Endothelial cell of umbilical vein (primary cell): ENCODE measurements at regions not wholly inside any gene's neighbourhood (a gene's known extent, or its start where the extent isn't known, plus 50 kb on each side); places are given as distances from the start of the nearest gene placed in this dataset.

Experiments
- BruUV-seq: library from RNA; stranded (reverse); fragments of 400-500 nt; replicated peaks from 2 replicates; lab custom pipeline; 2021; lab: Mats Ljungman, UMichigan
- CTCF ChIA-PET: fragments of 300-600, 350-600 bp; sonication (Branson Sonifier 250); formaldehyde crosslinking; loops from one replicate; lab custom pipeline; 2021; ENCODE audit warnings: antibody characterized with exemption, inconsistent platforms; lab: Charles Lee
- POLR2A ChIA-PET: fragments of 300-600, 350-600 bp; sonication (Branson Sonifier 250); formaldehyde crosslinking; loops from one replicate; lab custom pipeline; 2021; ENCODE audit warnings: antibody characterized with exemption, inconsistent platforms; lab: Charles Lee
- DNase-seq: peaks from one replicate; pipeline ENCODE4 v3.0.0-alpha.2; 2011; ENCODE audit warnings: low read depth, low spot score
- FAIRE-seq: peaks from 2 replicates; lab custom pipeline; 2011; peaks lifted over from hg19 to GRCh38; lab: Jason Lieb, UNC
- H2AFZ ChIP-seq: 2 replicates; pipeline ENCODE4 v1.6.0; 2012; ENCODE audit warnings: low read depth, low read length, control low read depth, inconsistent platforms
- H3K27ac ChIP-seq: 2 replicates; pipeline ENCODE4 v1.5.1; 2011; ENCODE audit warnings: low read depth, mild to moderate bottlenecking, control low read depth, low read length, moderate library complexity; ENCODE audit not compliant: insufficient read depth
- H3K27me3 ChIP-seq, 2 experiments: 2 replicates each; pipeline versions ENCODE4 v1.6.0 to v1.6.1; 2011; ENCODE audit warnings: low read length in 2 of 2, mixed read lengths in 1 of 2; ENCODE audit not compliant: control insufficient read depth in 2 of 2, insufficient read depth in 2 of 2
- H3K36me3 ChIP-seq, 2 experiments: 2 replicates in 1 of 2; 3 replicates in 1 of 2; pipeline ENCODE4 v1.5.1; 2011; ENCODE audit warnings: low read length in 2 of 2, mild to moderate bottlenecking in 1 of 2, moderate library complexity in 1 of 2; ENCODE audit not compliant: control insufficient read depth in 2 of 2, insufficient read depth in 2 of 2; ENCODE audit errors: extremely low read depth in 1 of 2
- H3K4me1 ChIP-seq: 3 replicates; pipeline ENCODE4 v1.5.1; 2011; ENCODE audit warnings: mild to moderate bottlenecking, low read length; ENCODE audit not compliant: control insufficient read depth, insufficient read depth; ENCODE audit errors: extremely low read depth
- H3K4me2 ChIP-seq: 2 replicates; pipeline ENCODE4 v1.6.1; 2011; ENCODE audit warnings: low read length, control low read depth, mixed read lengths; ENCODE audit not compliant: insufficient read depth
- H3K4me3 ChIP-seq, 3 experiments: fragments of 200-600 bp in 1 of 3; sonication (generic), shearing (Covaris generic) in 1 of 3; replicated peaks in 1 of 3; 2 replicates each; pipeline ENCODE4 v1.5.1; 2011 to 2016; ENCODE audit warnings: control low read depth in 3 of 3, low read length in 3 of 3, mild to moderate bottlenecking in 2 of 3, inconsistent platforms in 1 of 3, low read depth in 1 of 3, moderate library complexity in 1 of 3; ENCODE audit not compliant: insufficient read depth in 1 of 3
- H3K79me2 ChIP-seq: 2 replicates; pipeline ENCODE4 v1.6.0; 2012; ENCODE audit warnings: low read length, inconsistent platforms; ENCODE audit not compliant: control insufficient read depth, insufficient read depth
- H3K9ac ChIP-seq: replicated peaks from 2 replicates; pipeline ENCODE3; 2011; ENCODE audit warnings: low read length, control low read depth; ENCODE audit not compliant: insufficient read depth; ENCODE audit errors: extremely low read depth
- H3K9me1 ChIP-seq: replicated peaks from 3 replicates; pipeline ENCODE4 v1.6.0; 2011; ENCODE audit warnings: mild to moderate bottlenecking, low read length; ENCODE audit not compliant: control insufficient read depth, insufficient read depth; ENCODE audit errors: extremely low read depth
- H3K9me3 ChIP-seq: replicated peaks from 2 replicates; pipeline ENCODE4 v1.5.1; 2012; ENCODE audit warnings: low read length, inconsistent platforms; ENCODE audit not compliant: control insufficient read depth, insufficient read depth
- H4K20me1 ChIP-seq: replicated peaks from 2 replicates; pipeline ENCODE3; 2011; ENCODE audit warnings: mild to moderate bottlenecking, low read length; ENCODE audit not compliant: control insufficient read depth, insufficient read depth; ENCODE audit errors: extremely low read depth
- EZH2 ChIP-seq: IDR thresholded peaks from 2 replicates; pipeline ENCODE4 v1.6.1; 2012; ENCODE audit warnings: borderline replicate concordance, low read depth, mild to moderate bottlenecking, moderate library complexity, low read length, inconsistent platforms; ENCODE audit not compliant: severe bottlenecking
- FOS ChIP-seq: IDR thresholded peaks from 2 replicates; pipeline ENCODE4 v1.6.1; 2011; ENCODE audit warnings: mild to moderate bottlenecking, low read length, moderate library complexity, borderline replicate concordance; ENCODE audit not compliant: insufficient read depth
- GATA2 ChIP-seq: IDR thresholded peaks from 2 replicates; pipeline ENCODE4 v1.7.0; 2011; ENCODE audit warnings: low read depth, mild to moderate bottlenecking, moderate library complexity, mixed read lengths, low read length; ENCODE audit not compliant: insufficient read length, insufficient read depth
- JUN ChIP-seq: IDR thresholded peaks from 2 replicates; pipeline ENCODE4 v1.6.1; 2011; ENCODE audit warnings: borderline replicate concordance, low read depth; ENCODE audit not compliant: insufficient read length, insufficient read depth
- MYC ChIP-seq: IDR thresholded peaks from one replicate; pipeline ENCODE4 v1.6.1; 2011; ENCODE audit warnings: mild to moderate bottlenecking, low read depth, low read length
- POLR2A ChIP-seq: IDR thresholded peaks from 2 replicates; pipeline ENCODE4 v1.6.1; 2012; ENCODE audit warnings: low read depth, mild to moderate bottlenecking, control low read depth, low read length
- POLR2AphosphoS5 ChIP-seq: IDR thresholded peaks from 2 replicates; pipeline ENCODE4 v1.6.1; 2012; ENCODE audit warnings: low read depth, mild to moderate bottlenecking, control low read depth, low read length, moderate library complexity; ENCODE audit not compliant: insufficient read depth
- dilution Hi-C: fragments of 300-500 bp; cut with MboI; formaldehyde crosslinking; loops from one replicate; pipeline ENCODE4 v1.15.0; 2019; ENCODE audit warnings: low sequenced_read_pairs; ENCODE audit not compliant: extremely low pct_ligation_motif_present
- intact Hi-C: fragments of 100-400 bp; cut with micrococcal nuclease; formaldehyde crosslinking; loops from one replicate; pipeline ENCODE4 v1.10.0; 2022
- TF ChIP-seq, protein P1 (sequence below), 2 donors: IDR thresholded peaks; 1 replicate in 1 of 2; 2 replicates in 1 of 2; pipeline ENCODE4 v1.5.1; 2011; ENCODE audit warnings: low read length in 2 of 2, mild to moderate bottlenecking in 2 of 2, moderate library complexity in 2 of 2, control low read depth in 1 of 2, inconsistent platforms in 1 of 2, low read depth in 1 of 2; ENCODE audit not compliant: insufficient read depth in 1 of 2; ENCODE audit errors: extremely low read depth in 1 of 2
- TF ChIP-seq, protein P2 (sequence below): IDR thresholded peaks from 2 replicates; pipeline ENCODE4 v1.6.1; 2011; ENCODE audit not compliant: insufficient read depth, insufficient read length

DNA sequence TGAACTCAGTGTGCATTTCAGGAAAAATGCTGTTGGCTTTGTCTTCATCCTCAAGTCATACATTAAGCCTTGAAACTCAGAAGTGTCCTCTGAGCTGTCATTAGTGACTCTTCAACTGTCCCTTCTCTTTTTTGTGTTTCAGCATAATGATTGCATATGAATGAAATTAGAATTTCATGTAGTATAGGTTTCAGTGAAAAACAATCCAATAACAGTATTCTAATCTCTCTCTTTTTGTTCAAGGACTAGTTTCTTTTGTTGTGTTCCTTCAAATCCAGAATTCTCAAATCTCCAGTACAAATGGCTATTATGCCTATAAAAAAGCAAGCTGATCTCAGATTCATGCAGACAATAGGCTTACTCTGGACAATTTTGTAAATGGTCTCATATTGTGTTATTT, 133.5 kb downstream of the QPCT start:
- no peaks in the 10 kb centered on the region for H3K36me3 ChIP-seq
- H2AFZ ChIP-seq, result no peak overlapping the region
- no peaks in the 10 kb centered on the region for H3K9me3 ChIP-seq
- ChIA-PET CTCF (interaction anchor here (1.5 to 2.5 kb wide), 2 partner anchors 64 to 399 kb away, joined by 5 to 6 read pairs; no protein-coding TSS in a partner anchor), POLR2A (no interaction called here)
- no TSS peak for BruUV-seq
- no peak overlapping the region for H3K4me2 ChIP-seq
- DNase-seq, result no peak
- dilution Hi-C loops, result no loop called here
- peaks cover 3% of the 10 kb centered on the region for H3K4me1 ChIP-seq
- intact Hi-C loops, result no loop called here
- H3K27ac ChIP-seq, result no peak overlapping the region
- no peaks in the 10 kb centered on the region for H3K79me2 ChIP-seq
- no peak overlapping the region for H3K9ac ChIP-seq
- no peaks in the 10 kb centered on the region for H3K9me1 ChIP-seq
- no peaks in the 10 kb centered on the region for H3K27me3 ChIP-seq
- FAIRE-seq, result no peak
- H3K4me3 ChIP-seq, result no peak overlapping the region
- no peaks in the 10 kb centered on the region for H4K20me1 ChIP-seq
- TF ChIP-seq MYC (no peak), POLR2A (no peak), GATA2 (no peak), FOS (no peak), EZH2 (no peak), JUN (no peak), POLR2AphosphoS5 (no peak)
- TF ChIP-seq, protein P1, sequence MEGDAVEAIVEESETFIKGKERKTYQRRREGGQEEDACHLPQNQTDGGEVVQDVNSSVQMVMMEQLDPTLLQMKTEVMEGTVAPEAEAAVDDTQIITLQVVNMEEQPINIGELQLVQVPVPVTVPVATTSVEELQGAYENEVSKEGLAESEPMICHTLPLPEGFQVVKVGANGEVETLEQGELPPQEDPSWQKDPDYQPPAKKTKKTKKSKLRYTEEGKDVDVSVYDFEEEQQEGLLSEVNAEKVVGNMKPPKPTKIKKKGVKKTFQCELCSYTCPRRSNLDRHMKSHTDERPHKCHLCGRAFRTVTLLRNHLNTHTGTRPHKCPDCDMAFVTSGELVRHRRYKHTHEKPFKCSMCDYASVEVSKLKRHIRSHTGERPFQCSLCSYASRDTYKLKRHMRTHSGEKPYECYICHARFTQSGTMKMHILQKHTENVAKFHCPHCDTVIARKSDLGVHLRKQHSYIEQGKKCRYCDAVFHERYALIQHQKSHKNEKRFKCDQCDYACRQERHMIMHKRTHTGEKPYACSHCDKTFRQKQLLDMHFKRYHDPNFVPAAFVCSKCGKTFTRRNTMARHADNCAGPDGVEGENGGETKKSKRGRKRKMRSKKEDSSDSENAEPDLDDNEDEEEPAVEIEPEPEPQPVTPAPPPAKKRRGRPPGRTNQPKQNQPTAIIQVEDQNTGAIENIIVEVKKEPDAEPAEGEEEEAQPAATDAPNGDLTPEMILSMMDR (IDR thresholded peaks at IDR 0.05; ENCODE audit: extremely low read depth in 1 of 2, insufficient read depth in 1 of 2, low read depth in 1 of 2, low read length in 2 of 2), result no peak
- TF ChIP-seq, protein P2, sequence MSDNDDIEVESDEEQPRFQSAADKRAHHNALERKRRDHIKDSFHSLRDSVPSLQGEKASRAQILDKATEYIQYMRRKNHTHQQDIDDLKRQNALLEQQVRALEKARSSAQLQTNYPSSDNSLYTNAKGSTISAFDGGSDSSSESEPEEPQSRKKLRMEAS, result no peak
